ENCODE measurements at regions not wholly inside any gene's neighbourhood (a gene's known extent, or its start where the extent isn't known, plus 50 kb on each side); places are given as distances from the start of the nearest gene placed in this dataset.

DNA sequence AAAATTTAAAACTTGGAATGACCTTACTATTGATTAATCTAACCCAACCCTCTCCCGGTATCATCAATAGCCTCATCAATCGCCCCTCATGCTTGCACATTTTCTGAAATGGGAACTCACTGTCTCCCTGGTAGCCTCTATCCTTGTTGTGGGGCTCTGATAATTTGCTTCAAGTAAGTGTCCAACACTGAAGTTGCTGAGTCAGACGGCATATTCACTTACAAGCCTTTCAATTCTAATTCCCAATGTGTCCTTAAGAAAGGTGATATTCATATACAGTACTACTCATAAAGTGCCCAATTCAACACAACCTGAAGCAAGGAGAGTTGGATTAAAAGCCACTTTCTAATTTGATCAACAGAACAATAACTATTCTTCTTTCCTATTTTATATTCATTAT lies 1146.1 kb upstream of the TMEM132C start:
- TF ChIP-seq, protein P1, sequence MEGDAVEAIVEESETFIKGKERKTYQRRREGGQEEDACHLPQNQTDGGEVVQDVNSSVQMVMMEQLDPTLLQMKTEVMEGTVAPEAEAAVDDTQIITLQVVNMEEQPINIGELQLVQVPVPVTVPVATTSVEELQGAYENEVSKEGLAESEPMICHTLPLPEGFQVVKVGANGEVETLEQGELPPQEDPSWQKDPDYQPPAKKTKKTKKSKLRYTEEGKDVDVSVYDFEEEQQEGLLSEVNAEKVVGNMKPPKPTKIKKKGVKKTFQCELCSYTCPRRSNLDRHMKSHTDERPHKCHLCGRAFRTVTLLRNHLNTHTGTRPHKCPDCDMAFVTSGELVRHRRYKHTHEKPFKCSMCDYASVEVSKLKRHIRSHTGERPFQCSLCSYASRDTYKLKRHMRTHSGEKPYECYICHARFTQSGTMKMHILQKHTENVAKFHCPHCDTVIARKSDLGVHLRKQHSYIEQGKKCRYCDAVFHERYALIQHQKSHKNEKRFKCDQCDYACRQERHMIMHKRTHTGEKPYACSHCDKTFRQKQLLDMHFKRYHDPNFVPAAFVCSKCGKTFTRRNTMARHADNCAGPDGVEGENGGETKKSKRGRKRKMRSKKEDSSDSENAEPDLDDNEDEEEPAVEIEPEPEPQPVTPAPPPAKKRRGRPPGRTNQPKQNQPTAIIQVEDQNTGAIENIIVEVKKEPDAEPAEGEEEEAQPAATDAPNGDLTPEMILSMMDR (IDR thresholded peaks at IDR 0.05 in 8 of 11, conservative IDR thresholded peaks at IDR 0.05 in 3 of 11) = no peak
- TF ChIP-seq POLR2A (IDR thresholded peaks at IDR 0.05) (no peak), POLR2AphosphoS5 (IDR thresholded peaks at IDR 0.05) (no peak)
